HepG2 (cell line): ENCODE measurements at regions not wholly inside any gene's neighbourhood (a gene's known extent, or its start where the extent isn't known, plus 50 kb on each side); places are given as distances from the start of the nearest gene placed in this dataset.

ENCODE experiments used
- ATAC-seq: fragments of 200-7000 bp; cut with Tn5 transposase; 3 replicates; pipeline ENCODE4 v1.9.1; 2020; ENCODE audit warnings: mild to moderate bottlenecking, moderate library complexity
- BruUV-seq: library from RNA; stranded (reverse); fragments of 400-500 nt; replicated peaks from 2 replicates; lab custom pipeline; 2021; lab: Mats Ljungman, UMichigan
- CTCF ChIA-PET: fragments of 300-600 bp; formaldehyde crosslinking; extraction: SDS; loops from one replicate; lab custom pipeline; 2021; ENCODE audit warnings: low total read pairs, inconsistent platforms, low intra/inter-chr PET ratio; lab: Yijun Ruan, JAX
- POLR2A ChIA-PET: fragments of 350-600 bp; sonication (Branson Sonifier 250); formaldehyde crosslinking; loops from one replicate; lab custom pipeline; 2020; ENCODE audit warnings: antibody characterized with exemption, inconsistent platforms; lab: Yijun Ruan, JAX
- DNase-seq: peaks from one replicate; pipeline ENCODE4 v3.0.0-alpha.2; 2015; ENCODE audit warnings: low spot score
- FAIRE-seq: peaks from 3 replicates; lab custom pipeline; 2011; peaks lifted over from hg19 to GRCh38; lab: Jason Lieb, UNC
- H2AFZ ChIP-seq: one replicate; pipeline ENCODE4 v1.6.1; 2011; ENCODE audit warnings: low read length, inconsistent platforms
- H3K27ac ChIP-seq: fragments of 300-600 bp; 3 replicates; pipeline ENCODE4 v1.8.0; 2011; ENCODE audit warnings: mixed run types, mild to moderate bottlenecking, mixed read lengths, low read length, inconsistent platforms; ENCODE audit not compliant: insufficient read depth; ENCODE audit errors: extremely low read length
- H3K27me3 ChIP-seq, 2 experiments: fragments of 200-600 bp in 1 of 2; 2 replicates in 1 of 2; 3 replicates in 1 of 2; pipeline versions ENCODE4 v1.6.0 to v1.8.0; 2011; ENCODE audit warnings: low read length in 2 of 2, mild to moderate bottlenecking in 2 of 2, moderate library complexity in 2 of 2, inconsistent platforms in 1 of 2; ENCODE audit not compliant: insufficient read depth in 2 of 2, control insufficient read depth in 1 of 2
- H3K36me3 ChIP-seq, 2 experiments: fragments of 200-600 bp in 1 of 2; replicated peaks in 1 of 2; 2 replicates in 1 of 2; 3 replicates in 1 of 2; pipeline versions ENCODE4 v1.5.1 to v1.8.0; 2011; ENCODE audit warnings: low read length in 2 of 2, inconsistent platforms in 1 of 2; ENCODE audit not compliant: insufficient read depth in 2 of 2, control insufficient read depth in 1 of 2
- H3K4me1 ChIP-seq: 2 replicates; pipeline ENCODE4 v1.5.1; 2012; ENCODE audit warnings: low read length, inconsistent platforms; ENCODE audit not compliant: insufficient read depth
- H3K4me2 ChIP-seq: 2 replicates; pipeline ENCODE4 v1.6.0; 2011; ENCODE audit warnings: low read depth, low read length, inconsistent platforms
- H3K4me3 ChIP-seq, 3 experiments: fragments of 200-600 bp in 1 of 3; sonication (generic), shearing (Covaris generic) in 1 of 3; replicated peaks in 1 of 3; 2 replicates each; pipeline ENCODE4 v1.5.1; 2011 to 2016; ENCODE audit warnings: low read length in 3 of 3, inconsistent platforms in 2 of 3, low read depth in 2 of 3, mild to moderate bottlenecking in 2 of 3, control low read depth in 1 of 3, mixed read lengths in 1 of 3; ENCODE audit not compliant: insufficient read depth in 1 of 3
- H3K79me2 ChIP-seq: one replicate; pipeline ENCODE4 v1.6.1; 2011; ENCODE audit warnings: low read length, inconsistent platforms; ENCODE audit not compliant: insufficient read depth
- H3K9ac ChIP-seq: 2 replicates; pipeline ENCODE4 v1.6.0; 2011; ENCODE audit warnings: mild to moderate bottlenecking, low read depth, low read length, inconsistent platforms; ENCODE audit not compliant: insufficient read depth
- H3K9me3 ChIP-seq: 2 replicates; pipeline ENCODE4 v1.5.1; 2012; ENCODE audit warnings: mild to moderate bottlenecking, low read length
- H4K20me1 ChIP-seq: 2 replicates; pipeline ENCODE4 v1.6.0; 2011; ENCODE audit warnings: inconsistent platforms, mild to moderate bottlenecking, low read length, moderate library complexity; ENCODE audit not compliant: insufficient read depth
- HOXA5 ChIP-seq: sonication (generic); formaldehyde crosslinking; IDR thresholded peaks from 2 replicates; pipeline ENCODE4 v1.4.0; 2020; ENCODE audit warnings: missing genetic modification reagents
- MXD1 ChIP-seq: sonication (generic); formaldehyde crosslinking; IDR thresholded peaks from 2 replicates; pipeline ENCODE4 v1.4.0; 2020; ENCODE audit warnings: mild to moderate bottlenecking, missing genetic modification reagents
- NFKB2 ChIP-seq: sonication (generic); formaldehyde crosslinking; IDR thresholded peaks from 2 replicates; pipeline ENCODE4 v1.4.0; 2020; ENCODE audit warnings: missing genetic modification reagents, borderline replicate concordance
- SCMH1 ChIP-seq: sonication (generic); formaldehyde crosslinking; IDR thresholded peaks from 2 replicates; pipeline ENCODE4 v1.9.0; 2021; ENCODE audit warnings: missing genetic modification reagents, mild to moderate bottlenecking, borderline replicate concordance
- SMAD9 ChIP-seq: sonication (generic); formaldehyde crosslinking; IDR thresholded peaks from 2 replicates; pipeline ENCODE4 v1.5.1; 2020; ENCODE audit warnings: mild to moderate bottlenecking, missing genetic modification reagents
- SP4 ChIP-seq: sonication (generic); formaldehyde crosslinking; IDR thresholded peaks from 2 replicates; pipeline ENCODE4 v1.8.1; 2023; ENCODE audit warnings: mild to moderate bottlenecking, missing genetic modification reagents
- TBP ChIP-seq: sonication (generic); formaldehyde crosslinking; IDR thresholded peaks from 2 replicates; pipeline ENCODE4 v1.5.0; 2020; ENCODE audit warnings: missing genetic modification reagents
- ZBTB37 ChIP-seq: sonication (generic); formaldehyde crosslinking; IDR thresholded peaks from 2 replicates; pipeline ENCODE4 v1.4.0; 2020; ENCODE audit warnings: mild to moderate bottlenecking, missing genetic modification reagents
- ZFY ChIP-seq: sonication (generic); formaldehyde crosslinking; IDR thresholded peaks from 2 replicates; pipeline ENCODE4 v1.4.0; 2020; ENCODE audit warnings: missing genetic modification reagents
- ZNF256 ChIP-seq: sonication (generic); formaldehyde crosslinking; conservative IDR thresholded peaks from 2 replicates; pipeline ENCODE4 v1.4.0; 2020; ENCODE audit warnings: missing genetic modification reagents
- ZNF773 ChIP-seq: sonication (generic); formaldehyde crosslinking; IDR thresholded peaks from 2 replicates; pipeline ENCODE4 v1.4.0; 2020; ENCODE audit warnings: missing genetic modification reagents, borderline replicate concordance
- ZNF878 ChIP-seq: sonication (generic); formaldehyde crosslinking; IDR thresholded peaks from 2 replicates; pipeline ENCODE4 v1.8.1; 2023; ENCODE audit warnings: mild to moderate bottlenecking, missing genetic modification reagents, moderate library complexity
- WGBS: methylation state at CpG from one replicate; pipeline ENCODE4 v1.1.6; 2017; ENCODE audit warnings: low lambda C conversion rate; 5-methylcytosine and 5-hydroxymethylcytosine counted together
- in situ Hi-C: cut with HindIII; loops from 2 replicates; pipeline ENCODE4 v1.10.0; 2017; ENCODE audit warnings: low pct_unique_long_range_greater_than_20kb; ENCODE audit not compliant: extremely low pct_ligation_motif_present
- intact Hi-C: fragments of 100-400 bp; cut with micrococcal nuclease; formaldehyde crosslinking; loops from one replicate; pipeline ENCODE4 v1.10.0; 2022; ENCODE audit not compliant: unreplicated experiment
- TF ChIP-seq, protein P1 (sequence below): sonication (generic); formaldehyde crosslinking; IDR thresholded peaks from 2 replicates; pipeline ENCODE4 v1.8.0; 2022; ENCODE audit warnings: missing genetic modification reagents, low read depth, mild to moderate bottlenecking, borderline replicate concordance
- TF ChIP-seq, protein P2 (sequence below): IDR thresholded peaks from 2 replicates; pipeline ENCODE4 v1.6.1; 2016
- TF ChIP-seq, protein P3 (sequence below): sonication (generic); formaldehyde crosslinking; IDR thresholded peaks from 2 replicates; pipeline ENCODE4 v1.5.1; 2020; ENCODE audit warnings: missing genetic modification reagents, mild to moderate bottlenecking, borderline replicate concordance

- TF ChIP-seq, protein P1, sequence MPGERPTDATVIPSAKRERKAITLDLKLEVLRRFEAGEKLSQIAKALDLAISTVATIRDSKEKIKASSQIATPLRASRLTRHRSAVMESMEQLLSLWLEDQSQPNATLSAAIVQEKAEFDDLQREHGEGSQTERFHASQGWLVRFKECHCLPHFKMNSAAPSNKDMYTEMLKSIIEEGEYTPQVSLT (CRISPR knock-in tag), result no peak
- TF ChIP-seq SCMH1 (CRISPR knock-in tag), result no peak
- TF ChIP-seq MXD1 (CRISPR knock-in tag), result no peak
- TF ChIP-seq HOXA5 (CRISPR knock-in tag), result no peak
Observed at GRCh38 chrX:39716401-39716800, 381.4 kb downstream of the BCOR start (continued).

DNA sequence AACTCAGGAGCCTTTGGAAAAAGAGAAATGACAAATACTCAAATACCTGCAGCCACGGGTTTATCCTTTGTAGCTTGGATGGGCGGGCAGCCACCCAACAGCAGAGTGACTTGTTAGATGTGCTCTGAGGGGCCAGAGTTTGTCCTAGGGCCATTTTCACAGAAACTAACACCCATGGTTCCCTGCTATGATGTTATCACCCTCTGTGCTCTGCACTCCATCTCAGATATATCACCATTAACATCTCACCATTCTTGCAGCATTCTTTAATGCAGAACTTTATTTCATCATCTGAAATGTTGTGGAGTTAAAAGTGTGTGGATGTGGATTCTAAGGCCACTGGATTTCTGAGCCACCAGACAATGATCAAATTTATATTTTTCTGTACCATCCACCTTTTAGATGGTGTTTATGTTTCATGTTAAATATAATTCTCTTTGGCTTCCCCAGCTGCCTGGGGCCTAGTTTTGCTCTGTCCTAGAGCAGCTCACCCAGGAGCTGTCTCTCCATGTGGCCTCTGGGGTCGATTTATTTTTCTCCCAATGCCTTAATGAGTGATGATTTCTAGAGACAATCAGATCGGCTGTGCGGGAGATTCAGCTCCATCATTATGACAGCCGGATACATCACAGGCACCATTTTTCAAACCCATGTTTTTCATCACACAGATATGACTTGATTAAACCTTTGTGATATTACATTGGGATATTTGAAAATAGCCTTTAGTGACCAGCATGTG is 380.8 kb downstream of the BCOR start:
- BruUV-seq, result no TSS peak
- Histone ChIP-seq H4K20me1 (no peaks in the 10 kb centered on the region), H3K9me3 (no peaks in the 10 kb centered on the region), H3K9ac (no peak overlapping the region), H3K4me3 (no peak overlapping the region), H3K27ac (no peak overlapping the region), H3K4me1 (no peaks in the 10 kb centered on the region), H3K4me2 (no peak overlapping the region), H2AFZ (no peak overlapping the region), H3K36me3 (no peaks in the 10 kb centered on the region), H3K79me2 (no peaks in the 10 kb centered on the region), H3K27me3 (no peaks in the 10 kb centered on the region)
- no peak for ATAC-seq
- FAIRE-seq, result no peak
- no peak for DNase-seq
- CTCF ChIA-PET, result no interaction called here
- no peak for TF ChIP-seq ZNF878 (CRISPR knock-in tag)
- TF ChIP-seq SP4 (CRISPR knock-in tag), result no peak
- no peak for TF ChIP-seq NFKB2 (CRISPR knock-in tag)
- TF ChIP-seq, protein P2, sequence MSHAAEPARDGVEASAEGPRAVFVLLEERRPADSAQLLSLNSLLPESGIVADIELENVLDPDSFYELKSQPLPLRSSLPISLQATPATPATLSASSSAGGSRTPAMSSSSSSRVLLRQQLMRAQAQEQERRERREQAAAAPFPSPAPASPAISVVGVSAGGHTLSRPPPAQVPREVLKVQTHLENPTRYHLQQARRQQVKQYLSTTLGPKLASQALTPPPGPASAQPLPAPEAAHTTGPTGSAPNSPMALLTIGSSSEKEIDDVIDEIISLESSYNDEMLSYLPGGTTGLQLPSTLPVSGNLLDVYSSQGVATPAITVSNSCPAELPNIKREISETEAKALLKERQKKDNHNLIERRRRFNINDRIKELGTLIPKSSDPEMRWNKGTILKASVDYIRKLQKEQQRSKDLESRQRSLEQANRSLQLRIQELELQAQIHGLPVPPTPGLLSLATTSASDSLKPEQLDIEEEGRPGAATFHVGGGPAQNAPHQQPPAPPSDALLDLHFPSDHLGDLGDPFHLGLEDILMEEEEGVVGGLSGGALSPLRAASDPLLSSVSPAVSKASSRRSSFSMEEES (CRISPR knock-in tag), result no peak
- TF ChIP-seq ZNF773, result no peak
- TF ChIP-seq, protein P3, sequence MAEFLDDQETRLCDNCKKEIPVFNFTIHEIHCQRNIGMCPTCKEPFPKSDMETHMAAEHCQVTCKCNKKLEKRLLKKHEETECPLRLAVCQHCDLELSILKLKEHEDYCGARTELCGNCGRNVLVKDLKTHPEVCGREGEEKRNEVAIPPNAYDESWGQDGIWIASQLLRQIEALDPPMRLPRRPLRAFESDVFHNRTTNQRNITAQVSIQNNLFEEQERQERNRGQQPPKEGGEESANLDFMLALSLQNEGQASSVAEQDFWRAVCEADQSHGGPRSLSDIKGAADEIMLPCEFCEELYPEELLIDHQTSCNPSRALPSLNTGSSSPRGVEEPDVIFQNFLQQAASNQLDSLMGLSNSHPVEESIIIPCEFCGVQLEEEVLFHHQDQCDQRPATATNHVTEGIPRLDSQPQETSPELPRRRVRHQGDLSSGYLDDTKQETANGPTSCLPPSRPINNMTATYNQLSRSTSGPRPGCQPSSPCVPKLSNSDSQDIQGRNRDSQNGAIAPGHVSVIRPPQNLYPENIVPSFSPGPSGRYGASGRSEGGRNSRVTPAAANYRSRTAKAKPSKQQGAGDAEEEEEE, result no peak
- TF ChIP-seq ZBTB37, result no peak
- no peak for TF ChIP-seq TBP (CRISPR knock-in tag)
- TF ChIP-seq SMAD9 (CRISPR knock-in tag), result no peak
- no peak for TF ChIP-seq ZFY (CRISPR knock-in tag)
- TF ChIP-seq ZNF256 (CRISPR knock-in tag), result no peak
- intact Hi-C loops, result no loop called here
- POLR2A ChIA-PET, result no interaction called here
- in situ Hi-C loops, result no loop called here
- 55% methylated on average over 4 of the region's 6 CpGs for WGBS
